GM10248 (cell line): ENCODE measurements at regions not wholly inside any gene's neighbourhood (a gene's known extent, or its start where the extent isn't known, plus 50 kb on each side); places are given as distances from the start of the nearest gene placed in this dataset.
A peak's percentile ranks its signal among the peaks of the same experiment; 100 is the strongest.

ENCODE experiments used
- CTCF ChIA-PET: fragments of 300-600 bp; sonication (Branson Sonifier 250); formaldehyde crosslinking; extraction: SDS; loops from one replicate; lab custom pipeline; 2021; ENCODE audit warnings: antibody characterized with exemption; lab: Yijun Ruan, JAX
- POLR2A ChIA-PET: fragments of 350-650 bp; sonication (Branson Sonifier 250); formaldehyde crosslinking; extraction: SDS; loops from one replicate; lab custom pipeline; 2020; ENCODE audit warnings: antibody characterized with exemption; lab: Yijun Ruan, JAX
- DNase-seq: peaks from one replicate; pipeline ENCODE4 v3.0.0; 2012; ENCODE audit errors: extremely low spot score
- CTCF ChIP-seq: IDR thresholded peaks from 2 replicates; pipeline ENCODE4 v1.5.1; 2012; ENCODE audit warnings: mild to moderate bottlenecking, low read depth; ENCODE audit errors: extremely low read depth, missing control alignments, control extremely low read depth

GRCh38 chr6:97572943-97573342 lies 289.9 kb upstream of the MMS22L start:
- no peak for DNase-seq
- ChIA-PET CTCF (interaction anchor here (1.3 kb wide), 1 partner anchor 27 kb away, joined by 3 read pairs; no protein-coding TSS in a partner anchor), POLR2A (no interaction called here)
- TF ChIP-seq CTCF: no peak

- peak; percentile 33 for TF ChIP-seq CTCF
- no peak for DNase-seq
- POLR2A ChIA-PET: no interaction called here
- CTCF ChIA-PET: interaction anchor here (0.8 to 2.8 kb wide), 6 partner anchors 17 to 1533 kb away, joined by 3 to 8 read pairs (median 4); no protein-coding TSS in a partner anchor
Measured at GRCh38 chr6:97586344-97586743, 303.3 kb upstream of the MMS22L start.

GRCh38 chr6:97591955-97592354 lies 308.9 kb upstream of the MMS22L start:
- no peak for TF ChIP-seq CTCF
- no peak for DNase-seq
- CTCF ChIA-PET: interaction anchor here (1.0 to 1.2 kb wide), 2 partner anchors 9 to 12 kb away, joined by 3 read pairs; no protein-coding TSS in a partner anchor
- POLR2A ChIA-PET: no interaction called here

DNA sequence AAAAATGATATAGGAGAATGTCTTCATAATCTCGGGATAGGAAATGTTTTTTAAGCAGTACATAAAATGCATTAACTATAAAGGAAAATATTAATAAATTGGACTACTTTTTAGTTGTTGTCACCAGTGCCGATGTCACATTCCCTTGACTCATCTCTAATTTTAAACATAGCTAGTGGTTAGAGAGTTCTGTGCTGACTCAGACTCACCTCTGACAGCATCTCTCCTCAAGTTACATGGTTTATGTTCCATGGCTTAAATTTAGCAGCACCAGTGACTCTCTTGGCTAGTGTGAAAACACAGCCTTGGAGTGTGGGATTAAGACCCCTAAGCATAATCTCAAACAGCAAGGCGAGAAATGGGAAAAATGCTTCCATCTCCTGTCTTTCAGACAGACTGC lies 311.8 kb upstream of the MMS22L start:
- POLR2A ChIA-PET: no interaction called here
- TF ChIP-seq CTCF: no peak
- no peak for DNase-seq
- CTCF ChIA-PET: no interaction called here

DNA sequence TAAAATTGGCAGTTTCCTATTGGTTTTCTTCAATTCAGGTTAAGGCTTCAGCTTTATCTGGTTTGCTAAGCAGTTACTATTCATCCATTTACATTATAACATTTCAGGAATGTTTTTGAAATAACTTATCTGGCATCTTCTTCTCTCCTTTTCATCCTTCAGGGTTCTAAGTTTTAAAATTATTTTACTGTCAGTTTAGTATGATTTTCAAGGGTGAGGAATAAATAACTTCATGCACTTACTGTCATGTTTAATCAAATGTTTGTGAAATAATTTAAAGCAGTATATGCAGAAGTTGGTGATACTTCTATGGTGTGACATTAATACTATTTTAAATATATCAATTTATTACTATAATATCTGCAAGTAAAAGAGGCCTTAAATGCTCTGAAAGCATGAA lies 338.1 kb upstream of the MMS22L start:
- DNase-seq: no peak
- ChIA-PET CTCF (no interaction called here), POLR2A (no interaction called here)
- no peak for TF ChIP-seq CTCF

DNA sequence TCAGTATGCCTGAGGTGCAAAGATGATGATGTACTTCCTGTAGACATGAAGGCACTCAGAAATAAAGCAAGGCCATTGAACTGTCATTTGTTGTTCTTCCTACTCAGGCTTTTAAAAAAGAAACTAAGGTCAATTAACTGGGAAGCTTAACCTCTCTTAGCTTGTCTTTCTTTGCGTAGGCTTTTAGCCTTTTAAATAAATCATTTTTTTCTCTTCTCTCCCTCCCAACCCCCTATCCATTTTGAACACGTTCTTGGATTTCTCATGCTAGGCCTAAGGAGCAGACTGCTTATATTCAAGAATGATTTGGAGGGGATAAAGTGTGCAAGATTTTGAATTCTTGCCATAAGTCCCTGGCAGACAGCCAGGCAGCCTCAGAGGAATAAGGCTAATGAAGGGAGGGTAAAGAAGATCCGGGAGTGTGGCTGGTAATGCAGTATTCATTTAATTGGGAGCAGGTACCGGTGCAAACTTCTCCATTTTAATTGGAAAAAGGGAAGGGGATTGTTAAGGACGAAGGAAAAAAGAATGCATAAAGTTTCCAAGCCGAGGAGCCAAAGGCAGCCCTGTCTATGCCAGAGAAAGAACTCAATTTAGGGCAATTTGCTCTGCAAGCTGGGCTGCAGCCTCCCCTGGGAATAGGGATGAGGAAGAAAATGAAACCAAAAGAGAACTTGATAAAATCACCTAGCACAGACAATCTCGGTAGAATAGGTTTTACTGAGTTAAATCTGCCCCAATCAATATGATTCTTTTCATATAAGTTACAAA lies 343.8 kb upstream of the MMS22L start:
- no peak for TF ChIP-seq CTCF
- DNase-seq: no peak
- POLR2A ChIA-PET: no interaction called here
- CTCF ChIA-PET: no interaction called here

DNA sequence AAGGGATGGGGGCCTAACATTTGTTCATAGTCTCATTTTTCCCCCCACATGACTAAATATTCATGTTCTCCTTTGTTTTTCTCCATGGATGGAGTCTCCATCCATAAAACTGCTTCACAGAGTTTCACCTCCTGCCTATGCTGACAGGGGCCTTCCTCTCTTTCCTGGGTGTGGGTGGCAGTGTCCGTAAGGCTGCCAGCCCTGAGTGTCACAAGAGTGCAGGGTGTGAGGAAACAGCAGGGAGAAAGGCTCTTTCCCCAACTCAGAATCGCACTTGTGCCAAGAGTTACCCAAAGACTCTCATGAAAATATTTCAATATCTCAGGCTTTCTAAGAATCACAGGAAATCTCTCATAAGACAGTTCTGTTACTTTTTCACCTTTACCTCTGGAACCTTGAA lies 346.2 kb upstream of the MMS22L start:
- ChIA-PET POLR2A (no interaction called here), CTCF (no interaction called here)
- DNase-seq: no peak
- TF ChIP-seq CTCF: no peak
